Stimulated activated CD4-positive, alpha-beta T cell treated with anti-CD3 and anti-CD28 coated beads, Interleukin-15, amount 100 ng/mL, for 1 hour (primary cell): ENCODE measurements at regions not wholly inside any gene's neighbourhood (a gene's known extent, or its start where the extent isn't known, plus 50 kb on each side); places are given as distances from the start of the nearest gene placed in this dataset.
"Not testable (repeated sequence)": the region's sequence is repeated elsewhere in the genome, so short reads cannot be mapped to it uniquely, and the experiment has no call there.

Source experiments
- DNase-seq, 2 donors: peaks; one replicate each; pipeline ENCODE4 v3.0.0-alpha.2; 2020; ENCODE audit warnings: low read depth in 1 of 2, low spot score in 1 of 2

GRCh38 chr12:91894911-91895310 is 250.7 kb downstream of the BTG1 start:
- no peak for DNase-seq

GRCh38 chr12:91893476-91893875 is 252.2 kb downstream of the BTG1 start:
- DNase-seq = no peak

DNA sequence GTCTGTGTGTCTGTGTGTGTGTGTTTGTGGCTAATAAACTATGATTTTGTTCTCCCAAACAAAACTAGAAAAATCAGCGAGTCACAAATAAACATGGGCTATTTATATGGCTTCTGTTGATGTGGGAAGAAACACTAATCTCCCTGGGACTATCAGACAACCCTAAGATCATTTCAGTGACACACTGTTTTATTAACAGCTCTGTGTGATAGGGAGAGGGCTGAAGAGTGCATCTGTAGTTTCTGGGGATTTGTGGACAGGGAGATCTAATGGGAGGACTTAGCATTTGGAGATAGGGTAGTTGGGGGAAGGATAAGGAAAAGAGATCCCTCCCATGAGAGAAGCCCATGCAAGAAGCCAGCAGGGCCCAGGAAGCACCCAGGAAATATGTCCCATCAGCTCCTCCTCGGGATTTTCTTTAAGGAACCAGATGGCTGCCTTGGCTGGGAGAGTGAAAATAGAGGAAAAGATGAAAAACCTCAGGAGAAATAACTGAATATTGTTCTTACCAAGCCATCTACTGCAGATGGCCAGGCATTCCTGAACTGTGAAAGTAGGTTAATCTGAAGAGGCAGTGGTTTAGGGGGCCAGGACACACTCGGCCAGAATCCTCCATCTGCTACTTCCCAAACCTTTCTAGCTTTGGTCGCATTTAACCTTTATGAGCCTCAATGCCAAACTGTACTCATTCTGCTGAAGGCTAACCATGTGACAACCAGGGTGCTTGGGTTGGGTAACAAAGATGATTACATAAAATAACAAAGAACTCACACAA is 253.4 kb downstream of the BTG1 start:
- DNase-seq = no peak

DNA sequence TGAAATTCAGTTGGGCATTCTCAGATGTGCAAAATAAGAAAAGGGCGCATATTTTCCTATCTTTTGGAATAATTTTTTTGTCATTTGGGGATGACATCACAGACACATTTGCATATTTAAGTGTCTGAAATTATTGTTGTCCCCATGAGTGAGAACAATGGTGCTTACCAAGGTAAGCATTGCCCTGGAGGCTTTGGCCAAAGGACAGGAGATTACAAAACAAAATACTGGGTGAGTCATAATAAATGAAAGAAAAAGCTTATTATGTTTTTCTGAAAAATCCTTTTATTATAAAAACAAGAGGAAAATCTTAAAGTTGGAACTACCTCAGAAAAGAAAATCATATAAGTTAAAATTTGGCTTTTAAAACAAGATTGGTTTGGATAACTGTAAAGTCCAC is 254.9 kb downstream of the BTG1 start:
- no peak for DNase-seq

GRCh38 chr12:91889910-91890309 is 255.7 kb downstream of the BTG1 start:
- DNase-seq = no peak

GRCh38 chr12:91889059-91889458 is 256.6 kb downstream of the BTG1 start:
- no peak for DNase-seq

GRCh38 chr12:91887957-91888356 is 257.7 kb downstream of the BTG1 start:
- no peak for DNase-seq

GRCh38 chr12:91885851-91886731 is 259.6 kb downstream of the BTG1 start:
- no peak for DNase-seq

DNA sequence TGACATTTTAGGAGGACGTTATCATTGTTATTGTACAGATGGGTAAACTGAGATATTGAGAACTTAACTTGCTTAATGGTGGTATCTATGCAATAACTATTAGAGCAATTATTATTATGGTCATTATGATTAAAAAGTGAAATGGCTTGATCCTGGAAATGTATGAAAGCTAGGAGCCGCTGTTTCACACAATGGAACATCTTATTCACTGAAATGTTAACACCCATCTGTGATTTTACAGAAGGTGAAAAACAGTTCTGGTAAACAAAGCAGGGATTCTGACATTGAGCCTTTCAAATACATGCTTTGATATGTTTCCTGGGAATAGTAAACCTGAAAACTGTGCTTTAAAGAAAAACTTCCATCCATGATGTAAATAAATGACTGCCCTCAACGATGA is 261.4 kb downstream of the BTG1 start:
- DNase-seq = no peak

GRCh38 chr12:91883811-91884210 is 261.8 kb downstream of the BTG1 start:
- DNase-seq = no peak

GRCh38 chr12:91882910-91883309 is 262.7 kb downstream of the BTG1 start:
- no peak for DNase-seq

DNA sequence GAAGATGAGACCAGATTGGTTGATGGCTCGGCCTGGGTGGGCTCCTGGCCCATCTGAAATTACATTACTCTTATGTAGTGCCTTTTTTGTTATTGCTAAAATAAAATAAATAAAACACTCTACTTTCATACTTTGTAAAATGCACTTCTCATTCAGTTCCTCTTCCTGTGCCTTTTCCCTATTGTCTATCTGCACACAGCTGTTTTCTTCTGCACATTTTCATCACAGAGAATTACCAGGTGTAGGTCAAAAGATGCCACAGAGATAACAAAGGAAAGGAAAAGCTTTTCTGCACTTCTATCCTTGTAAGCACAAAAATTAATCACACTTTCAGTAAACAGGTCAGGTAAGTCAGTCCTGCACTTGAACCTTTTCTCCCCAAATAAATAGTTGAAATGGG is 265.1 kb downstream of the BTG1 start:
- no peak for DNase-seq

DNA sequence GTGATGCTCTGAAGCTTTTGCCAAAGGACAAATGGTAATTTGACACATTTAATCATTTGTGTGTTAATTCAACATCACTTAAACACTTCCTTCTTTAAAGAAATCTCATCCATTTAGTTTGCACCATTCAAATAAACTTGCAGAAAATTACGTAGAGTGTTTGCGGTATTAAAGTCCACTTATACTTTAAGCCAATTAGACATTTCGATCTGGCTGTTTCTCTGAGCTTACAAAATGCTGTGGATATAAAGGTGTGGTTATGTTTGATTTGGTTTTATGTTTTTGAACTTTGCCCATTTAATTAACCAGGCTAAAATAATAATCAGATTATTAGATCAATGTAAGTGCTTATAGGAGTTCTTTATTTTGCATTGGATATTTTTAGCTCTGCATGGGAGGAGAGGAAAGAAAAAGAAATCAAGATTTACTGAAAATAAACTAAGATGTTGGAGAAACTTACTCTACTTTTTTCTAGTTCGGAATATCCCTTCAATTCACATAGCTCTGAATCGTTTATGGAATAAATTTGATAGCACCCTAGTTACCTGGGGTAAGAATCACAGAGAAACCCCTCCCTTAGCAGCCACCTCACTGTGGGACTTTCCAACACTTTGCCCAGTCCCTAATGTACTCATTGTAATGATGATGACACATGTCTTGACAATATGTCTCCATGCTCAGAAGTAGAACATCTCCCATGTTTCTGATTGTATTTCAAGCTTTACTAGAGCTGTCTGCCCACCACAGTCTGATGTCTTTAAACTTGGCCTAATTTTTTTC is 268.0 kb downstream of the BTG1 start:
- no peak for DNase-seq

DNA sequence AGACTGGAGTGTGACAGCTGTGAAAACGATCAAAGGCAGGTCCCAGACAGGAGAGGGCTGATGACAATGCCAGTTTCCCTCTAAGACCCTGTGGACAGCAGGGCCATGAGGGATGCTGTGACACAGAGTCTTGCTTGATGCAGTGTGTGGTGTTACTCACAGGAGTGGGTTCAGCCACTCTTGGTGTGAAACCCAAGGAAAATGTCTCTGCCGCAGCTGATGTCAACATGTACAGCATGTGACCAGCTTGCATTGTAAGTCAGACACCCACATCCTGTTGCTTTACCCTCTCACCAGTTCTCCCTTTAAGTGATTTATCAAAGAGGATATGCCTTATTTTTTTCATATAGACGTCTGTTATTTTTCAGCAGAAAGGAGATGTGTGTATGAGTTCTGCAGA is 268.6 kb downstream of the BTG1 start:
- peak; percentile 31 to 78 for DNase-seq

GRCh38 chr12:91875671-91876070 is 270.0 kb downstream of the BTG1 start:
- not testable (repeated sequence) for DNase-seq

GRCh38 chr12:91874086-91874865 is 271.4 kb downstream of the BTG1 start:
- DNase-seq = no peak

DNA sequence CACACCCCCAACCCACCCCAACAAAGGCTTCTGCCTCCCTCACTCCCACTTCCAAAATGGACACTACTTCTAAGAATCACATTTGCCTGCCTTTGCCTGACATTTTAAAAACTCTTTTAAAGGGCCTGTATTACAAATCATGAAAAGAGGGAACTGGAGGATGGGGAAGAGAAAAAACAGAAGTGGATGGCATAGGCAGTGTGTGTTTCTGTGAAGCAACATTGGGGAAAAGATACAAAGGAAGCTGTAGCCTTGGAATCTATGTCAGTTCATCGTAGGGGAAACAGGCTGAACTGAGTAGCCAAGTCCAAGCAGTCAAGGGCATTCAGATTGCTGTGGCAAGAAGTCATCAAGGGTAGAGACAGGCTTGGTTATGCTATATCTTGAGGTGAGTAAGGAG is 273.9 kb downstream of the BTG1 start:
- no peak for DNase-seq

DNA sequence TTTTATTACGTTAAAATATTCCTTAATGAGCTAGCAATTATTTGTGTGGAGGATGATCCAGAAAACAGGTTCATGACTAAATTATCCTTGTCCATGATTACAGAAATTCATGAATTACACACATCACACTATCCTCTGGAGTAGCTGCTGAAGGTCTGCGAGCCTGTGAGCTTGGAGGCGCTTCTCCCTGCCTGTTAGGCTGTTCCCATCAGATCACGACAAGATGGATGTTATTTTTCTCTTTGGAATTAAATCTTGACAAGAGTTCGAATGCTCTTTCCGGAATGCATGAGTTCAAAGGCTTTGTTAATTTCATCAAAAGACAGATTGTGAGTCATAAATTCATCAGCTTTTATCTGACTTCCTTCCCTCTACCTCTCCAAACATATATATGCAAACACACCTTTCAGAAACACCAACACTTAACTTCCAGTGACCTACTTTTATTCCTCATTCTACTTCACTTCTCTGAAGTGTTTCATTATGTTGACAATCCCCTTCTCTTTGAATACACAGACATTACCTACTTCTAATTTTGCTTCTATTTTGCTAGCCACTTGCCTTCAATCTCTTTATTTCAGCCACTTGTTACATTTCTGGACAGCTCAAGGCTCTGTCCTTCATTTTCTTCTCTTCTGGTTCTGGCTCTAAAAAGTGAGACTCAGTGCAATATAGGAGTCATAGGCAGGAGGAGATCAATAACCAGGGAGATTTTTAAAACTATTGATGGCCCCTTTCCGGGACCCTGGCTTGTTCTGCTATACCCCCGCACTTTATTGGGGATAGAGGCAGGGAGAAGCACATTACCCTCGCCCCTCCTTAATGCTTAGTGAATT is 274.6 kb downstream of the BTG1 start:
- DNase-seq = no peak

- DNase-seq = no peak
These were observed 277.6 kb downstream of the BTG1 start for GRCh38 chr12:91868054-91868453.

DNA sequence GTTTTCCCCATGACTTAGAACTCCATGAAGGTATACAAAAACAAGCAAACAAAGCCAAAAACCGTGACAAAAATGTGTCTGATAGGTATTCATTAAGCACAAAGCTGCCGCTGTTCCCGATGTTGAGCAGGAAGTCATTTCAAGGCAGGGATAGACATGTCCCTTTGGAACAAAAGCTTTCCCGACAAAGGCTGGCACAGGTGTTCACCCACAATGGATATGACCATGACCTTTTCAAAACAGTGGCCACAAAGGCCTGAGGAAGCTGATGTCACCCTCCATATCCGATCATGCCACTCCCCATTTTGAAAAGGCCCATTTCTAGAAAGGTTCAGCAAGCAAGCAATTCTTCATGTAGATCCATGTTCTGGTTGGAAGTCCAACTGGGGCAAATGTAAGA is 279.1 kb downstream of the BTG1 start:
- no peak for DNase-seq
